Spinal cord (tissue), 9 donors: ENCODE measurements at regions not wholly inside any gene's neighbourhood (a gene's known extent, or its start where the extent isn't known, plus 50 kb on each side); places are given as distances from the start of the nearest gene placed in this dataset.

ENCODE experiments used
- DNase-seq, 6 donors: peaks; one replicate each; pipeline versions ENCODE4 v3.0.0 to v3.0.0-alpha.2; 2013 to 2015; ENCODE audit warnings: low spot score in 6 of 6, low read depth in 4 of 6
- H3K27ac ChIP-seq: one replicate; pipeline ENCODE4 v1.5.1; 2013; ENCODE audit warnings: low read depth, low read length, control low read depth
- H3K27me3 ChIP-seq: one replicate; pipeline ENCODE4 v1.6.1; 2013; ENCODE audit warnings: low read length; ENCODE audit not compliant: control insufficient read depth, insufficient read depth
- H3K36me3 ChIP-seq: one replicate; pipeline ENCODE4 v1.6.1; 2013; ENCODE audit warnings: low read length; ENCODE audit not compliant: control insufficient read depth, insufficient read depth
- H3K4me1 ChIP-seq: one replicate; pipeline ENCODE4 v1.6.1; 2013; ENCODE audit warnings: low read length; ENCODE audit not compliant: control insufficient read depth, insufficient read depth
- H3K4me3 ChIP-seq: one replicate; pipeline ENCODE4 v1.5.1; 2013; ENCODE audit warnings: low read depth, low read length, control low read depth
- H3K9me3 ChIP-seq: one replicate; pipeline ENCODE4 v1.6.1; 2013; ENCODE audit warnings: low read length; ENCODE audit not compliant: control insufficient read depth, insufficient read depth
- WGBS: methylation state at CpG from one replicate; pipeline ENCODE4 v1.1.5; 2013; ENCODE audit warnings: missing lambda C conversion rate; ENCODE audit not compliant: insufficient coverage; 5-methylcytosine and 5-hydroxymethylcytosine counted together
- donor health status: healthy.

DNA sequence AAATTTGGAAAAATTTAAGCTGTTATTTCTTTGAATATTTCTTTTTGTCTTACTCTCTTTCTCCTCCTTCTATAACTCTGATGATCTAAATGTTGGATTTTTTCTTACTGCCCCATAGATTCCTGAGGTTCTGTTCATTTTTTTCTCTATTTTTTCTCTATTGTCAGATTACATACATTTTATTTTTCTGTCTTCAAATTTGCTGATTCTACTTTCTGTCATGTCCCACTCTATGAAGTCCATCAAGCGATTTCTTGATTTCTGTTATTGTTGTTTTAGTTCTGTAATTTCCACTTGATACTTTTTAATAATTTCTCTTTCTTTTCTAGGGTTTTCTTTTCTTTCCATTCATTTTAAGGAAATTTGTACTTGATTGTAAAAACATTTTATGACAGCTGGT, 83.7 kb upstream of the THRB start:
- Histone ChIP-seq H3K4me3 (no peak overlapping the region), H3K4me1 (no peaks in the 10 kb centered on the region), H3K27ac (no peak overlapping the region), H3K27me3 (no peaks in the 10 kb centered on the region), H3K9me3 (no peaks in the 10 kb centered on the region), H3K36me3 (no peaks in the 10 kb centered on the region)
- no CpG with 5 or more reads among the region's 1 CpG for WGBS
- DNase-seq = no peak

DNA sequence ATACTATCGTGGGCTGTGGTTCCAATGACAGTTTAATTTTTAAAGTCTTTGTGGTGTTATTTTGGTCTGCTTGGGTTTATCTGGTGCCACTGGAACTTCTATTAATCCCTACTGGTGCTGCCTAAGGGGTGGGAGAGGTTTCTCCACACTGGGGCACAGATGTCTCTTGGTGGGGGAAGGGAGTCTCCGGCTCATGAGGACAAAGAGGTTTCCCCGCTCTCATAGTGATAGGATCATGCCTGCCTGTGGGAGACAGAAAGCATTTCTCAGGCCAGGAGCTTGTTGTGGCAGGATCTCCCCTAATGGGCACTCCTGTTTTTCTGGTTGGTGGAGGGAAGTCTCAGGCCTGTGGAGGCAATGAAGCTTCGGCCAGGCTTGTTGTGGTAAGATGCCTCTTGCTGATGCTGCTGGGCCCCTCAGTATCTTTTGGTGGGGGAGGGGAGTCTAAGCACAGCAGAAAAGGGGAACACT, 84.3 kb upstream of the THRB start:
- WGBS = 65% methylated on average over 3 of the region's 4 CpGs
- no peak overlapping the region for H3K27ac ChIP-seq
- DNase-seq = no peak

DNA sequence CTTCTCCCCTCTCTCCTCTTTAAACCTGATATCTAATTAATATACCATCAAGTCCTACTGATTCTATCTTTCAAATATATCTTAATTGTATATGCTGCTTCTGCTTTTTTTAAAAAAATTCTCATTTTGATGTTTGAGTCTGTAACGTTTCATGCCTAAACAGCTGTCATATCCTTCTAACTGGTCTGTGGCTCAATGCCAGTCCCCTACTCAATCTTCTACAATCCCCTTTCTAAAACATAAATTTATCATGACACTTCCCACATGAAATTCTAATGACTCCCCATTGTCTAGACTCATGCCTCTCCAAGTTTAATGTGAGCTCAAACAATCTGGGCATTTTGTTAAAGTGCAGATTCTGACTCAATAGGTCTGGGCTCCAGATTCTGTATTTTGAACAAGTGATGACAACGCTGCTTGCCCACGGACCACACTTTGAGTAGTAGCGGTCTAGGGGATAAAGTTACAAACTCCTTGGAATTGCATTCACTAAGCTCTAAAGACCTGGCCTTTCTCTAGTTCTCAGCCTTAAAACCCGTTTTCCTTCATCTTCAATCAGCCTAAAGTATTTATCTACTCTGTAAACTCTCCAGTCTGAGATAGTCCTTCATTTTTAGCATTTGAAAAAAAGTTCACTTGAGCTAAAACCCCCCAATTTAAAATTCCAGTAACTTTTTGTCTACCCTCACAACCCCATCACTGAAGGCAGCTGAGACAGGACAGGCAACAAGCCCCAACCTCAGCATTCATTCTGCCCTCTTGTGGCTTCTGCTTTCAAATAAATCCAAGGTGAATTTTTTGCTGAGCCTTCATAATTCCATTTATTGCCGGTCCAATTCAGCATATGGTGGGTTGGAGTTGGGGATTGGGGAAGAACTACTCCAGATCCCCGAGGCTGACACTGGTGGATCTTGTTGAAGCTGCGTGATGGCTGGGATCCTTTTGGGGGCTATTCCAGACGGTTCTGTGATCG, 88.1 kb upstream of the THRB start:
- Histone ChIP-seq H3K4me3 (no peak overlapping the region), H3K36me3 (no peaks in the 10 kb centered on the region), H3K27me3 (no peaks in the 10 kb centered on the region), H3K4me1 (no peaks in the 10 kb centered on the region), H3K27ac (no peak overlapping the region), H3K9me3 (no peaks in the 10 kb centered on the region)
- DNase-seq = no peak
- 86% methylated on average over 1 of the region's 10 CpGs for WGBS

More for the DNA sequence above, 84.3 kb upstream of the THRB start:
- no peaks in the 10 kb centered on the region for H3K4me1 ChIP-seq
- H3K36me3 ChIP-seq = no peaks in the 10 kb centered on the region
- no peak overlapping the region for H3K4me3 ChIP-seq
- H3K9me3 ChIP-seq = no peaks in the 10 kb centered on the region
- H3K27me3 ChIP-seq = no peaks in the 10 kb centered on the region

DNA sequence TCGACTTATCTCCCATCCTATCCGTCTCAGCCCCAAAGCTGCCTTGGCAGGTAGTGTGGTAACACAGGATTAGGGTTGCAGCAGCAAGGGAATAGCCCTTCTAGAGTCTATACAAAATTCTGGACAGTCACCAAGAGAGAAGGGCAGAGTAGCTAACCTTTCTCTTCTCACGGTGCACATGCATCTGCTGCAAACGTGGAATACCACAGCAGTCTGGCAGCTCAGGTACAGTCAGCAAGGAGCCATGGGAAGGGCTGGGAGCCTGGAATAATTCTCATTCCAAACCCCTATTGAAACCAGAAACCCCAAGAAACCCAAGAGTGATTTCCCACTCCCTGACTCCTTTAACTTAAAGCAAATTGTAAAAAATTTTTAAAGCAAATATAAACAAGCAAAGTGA, 92.3 kb upstream of the THRB start:
- Histone ChIP-seq H3K4me1 (no peaks in the 10 kb centered on the region), H3K36me3 (no peaks in the 10 kb centered on the region)
- 86% methylated on average over 2 of the region's 4 CpGs for WGBS

DNA sequence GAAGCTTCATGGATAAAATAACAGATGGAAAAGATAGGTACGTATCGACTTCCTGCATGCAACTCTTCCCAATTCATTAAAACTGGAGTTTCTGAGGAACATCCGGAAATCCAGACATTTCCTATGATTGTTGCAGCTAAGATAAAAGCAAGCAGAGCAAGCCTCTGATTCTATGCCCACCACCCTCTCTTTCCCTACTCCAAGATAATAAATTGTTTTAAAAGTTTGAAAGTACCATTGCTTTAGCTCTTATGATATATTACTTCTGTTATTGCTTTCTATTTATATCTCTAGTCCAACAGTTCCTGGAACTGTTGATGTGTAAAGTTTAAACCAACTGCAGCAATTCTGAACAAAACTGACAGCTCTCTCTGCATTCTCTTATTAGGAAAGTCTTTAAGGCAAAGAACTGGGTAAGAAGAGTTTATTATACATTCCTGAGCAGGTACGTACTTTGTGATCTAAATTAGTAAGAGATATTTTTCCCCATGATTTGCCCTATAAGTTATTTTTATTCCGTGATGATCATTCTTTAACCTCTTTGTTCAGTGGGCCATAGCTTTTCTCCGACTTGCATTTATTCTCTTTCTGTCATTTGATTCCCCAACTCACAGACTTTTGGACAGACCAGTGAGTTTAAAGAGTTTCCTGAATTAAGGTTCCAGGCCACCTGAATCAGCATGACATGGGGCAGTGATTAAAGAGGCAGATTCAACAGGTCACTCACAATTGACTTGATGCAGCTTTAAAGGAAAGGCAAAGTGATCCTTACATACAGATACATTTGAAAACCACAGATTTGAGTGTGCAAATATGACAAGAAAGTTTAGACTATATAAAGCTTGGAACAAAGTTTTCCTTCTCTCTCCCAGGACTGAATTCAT, 94.2 kb upstream of the THRB start:
- H3K4me1 ChIP-seq = no peaks in the 10 kb centered on the region
- no peaks in the 10 kb centered on the region for H3K36me3 ChIP-seq
- no CpG with 5 or more reads among the region's 6 CpGs for WGBS
- no peaks in the 10 kb centered on the region for H3K27me3 ChIP-seq
- H3K27ac ChIP-seq = no peak overlapping the region
- H3K9me3 ChIP-seq = no peaks in the 10 kb centered on the region
- no peak overlapping the region for H3K4me3 ChIP-seq
- DNase-seq = no peak

More for the DNA sequence above, 92.3 kb upstream of the THRB start:
- no peaks in the 10 kb centered on the region for H3K27me3 ChIP-seq
- no peak overlapping the region for H3K4me3 ChIP-seq
- no peak for DNase-seq
- no peaks in the 10 kb centered on the region for H3K9me3 ChIP-seq
- H3K27ac ChIP-seq = no peak overlapping the region

DNA sequence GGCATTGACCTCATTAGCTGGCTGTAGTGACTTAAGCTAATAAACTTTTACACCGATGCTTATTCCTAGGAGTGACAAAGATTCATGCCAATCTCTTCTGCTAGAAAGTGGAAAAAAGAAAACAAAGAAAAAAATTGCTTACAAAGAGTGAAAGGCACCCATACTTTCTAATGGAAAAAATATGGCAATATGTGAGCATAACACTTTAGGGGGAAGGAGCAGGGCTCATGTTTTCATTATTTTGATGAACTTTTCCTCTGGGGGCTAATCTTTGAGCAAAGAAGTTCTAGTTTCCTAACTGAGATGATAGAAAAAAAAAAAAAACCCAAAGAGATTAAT, 94.8 kb upstream of the THRB start:
- no CpG with 5 or more reads among the region's 1 CpG for WGBS
- Histone ChIP-seq H3K9me3 (no peaks in the 10 kb centered on the region), H3K27me3 (no peaks in the 10 kb centered on the region), H3K36me3 (no peaks in the 10 kb centered on the region), H3K27ac (no peak overlapping the region), H3K4me3 (no peak overlapping the region), H3K4me1 (no peaks in the 10 kb centered on the region)
- no peak for DNase-seq

DNA sequence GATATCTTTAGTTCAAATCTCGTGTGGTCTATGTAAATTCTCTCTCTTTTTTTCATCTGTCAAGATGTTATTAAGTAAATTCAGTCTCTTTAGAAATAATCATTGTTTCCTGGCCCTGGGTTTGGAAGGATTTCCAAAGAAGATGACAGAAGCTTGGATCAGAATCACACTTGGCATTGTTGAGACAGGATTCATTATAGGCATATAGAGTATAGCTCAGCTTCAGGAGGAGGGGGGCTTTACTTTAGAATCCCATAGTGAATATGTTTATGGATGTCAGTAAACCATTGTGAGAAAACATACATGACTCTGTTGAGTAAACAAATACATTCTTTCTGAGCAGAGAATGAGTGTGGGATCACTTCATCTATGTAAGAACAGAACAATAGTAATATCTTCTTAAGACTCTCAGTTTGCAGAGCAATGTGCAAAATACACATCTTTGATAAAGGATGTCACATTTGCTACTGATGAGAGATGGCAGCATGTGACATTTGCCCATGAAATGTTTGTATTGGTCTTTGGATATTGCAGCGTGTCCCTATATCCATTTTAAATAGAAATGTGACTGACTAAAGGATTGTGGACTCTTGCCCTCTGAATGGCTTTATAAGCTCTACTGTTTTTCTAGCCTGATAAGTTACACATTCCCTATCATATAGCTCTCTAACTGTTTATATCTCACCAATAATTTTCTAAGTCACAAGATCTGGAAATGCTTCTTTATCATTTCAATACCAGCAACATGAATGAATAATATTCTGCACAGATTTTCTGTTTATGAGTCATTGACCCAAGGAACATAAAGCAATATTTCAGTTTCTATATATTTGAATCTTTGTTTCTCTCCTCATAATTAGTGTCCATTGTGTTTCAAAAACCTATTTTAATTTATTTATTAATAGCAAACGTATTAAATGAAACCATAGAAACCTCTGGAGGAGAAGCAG, 95.6 kb upstream of the THRB start:
- Histone ChIP-seq H3K27me3 (no peaks in the 10 kb centered on the region), H3K4me1 (no peaks in the 10 kb centered on the region), H3K36me3 (no peaks in the 10 kb centered on the region), H3K4me3 (no peak overlapping the region), H3K27ac (no peak overlapping the region), H3K9me3 (no peaks in the 10 kb centered on the region)
- WGBS = no CpG with 5 or more reads among the region's 3 CpGs
- DNase-seq = peak in 1 of 6 donors; percentile 73

DNA sequence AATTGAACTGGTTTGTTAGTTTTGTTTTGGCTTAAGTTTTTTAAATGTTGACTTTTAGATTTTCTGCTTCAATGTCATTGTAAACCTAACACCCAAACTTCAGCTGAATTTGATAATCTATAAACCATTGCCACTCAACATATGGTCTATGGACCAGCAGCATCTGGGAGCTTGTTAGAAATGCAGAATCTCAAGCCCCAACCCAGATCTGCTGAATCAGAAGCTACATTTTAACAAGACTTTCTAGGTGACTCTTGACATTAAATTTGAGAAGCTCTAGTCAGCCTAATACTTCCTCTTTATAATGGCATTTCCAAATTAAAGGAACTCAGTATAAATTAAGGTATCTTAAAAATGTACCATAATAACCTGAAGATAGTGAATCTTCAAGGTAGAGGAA, 96.5 kb upstream of the THRB start:
- Histone ChIP-seq H3K4me1 (no peaks in the 10 kb centered on the region), H3K27me3 (no peaks in the 10 kb centered on the region), H3K36me3 (no peaks in the 10 kb centered on the region), H3K4me3 (no peak overlapping the region), H3K9me3 (no peaks in the 10 kb centered on the region), H3K27ac (no peak overlapping the region)
- DNase-seq = no peak
